ENCODE measurements at regions not wholly inside any gene's neighbourhood (a gene's known extent, or its start where the extent isn't known, plus 50 kb on each side); places are given as distances from the start of the nearest gene placed in this dataset.

GRCh38 chr5:125190232-125191087 lies 444.0 kb upstream of the ZNF608 start:
- DNase-seq: no peak

DNA sequence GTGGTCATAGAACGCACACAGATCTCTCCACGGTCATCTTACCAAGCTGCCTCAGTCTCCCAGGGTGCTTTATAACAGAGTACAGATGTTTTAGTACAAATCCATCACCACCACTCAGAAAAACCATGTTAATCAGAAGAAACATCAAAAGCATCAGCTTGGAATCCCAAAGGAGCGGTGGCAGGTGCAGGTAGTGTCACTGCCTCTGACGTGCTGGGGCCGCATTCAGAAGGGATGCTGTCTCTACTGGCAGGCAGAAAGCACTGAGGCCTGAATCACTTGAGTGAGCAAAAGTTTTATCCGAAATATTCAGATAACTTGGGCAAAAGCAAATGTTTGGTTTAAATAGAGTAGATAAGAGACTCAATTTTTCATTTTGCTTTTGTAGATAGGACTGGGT lies 448.4 kb upstream of the ZNF608 start:
- DNase-seq: no peak

DNA sequence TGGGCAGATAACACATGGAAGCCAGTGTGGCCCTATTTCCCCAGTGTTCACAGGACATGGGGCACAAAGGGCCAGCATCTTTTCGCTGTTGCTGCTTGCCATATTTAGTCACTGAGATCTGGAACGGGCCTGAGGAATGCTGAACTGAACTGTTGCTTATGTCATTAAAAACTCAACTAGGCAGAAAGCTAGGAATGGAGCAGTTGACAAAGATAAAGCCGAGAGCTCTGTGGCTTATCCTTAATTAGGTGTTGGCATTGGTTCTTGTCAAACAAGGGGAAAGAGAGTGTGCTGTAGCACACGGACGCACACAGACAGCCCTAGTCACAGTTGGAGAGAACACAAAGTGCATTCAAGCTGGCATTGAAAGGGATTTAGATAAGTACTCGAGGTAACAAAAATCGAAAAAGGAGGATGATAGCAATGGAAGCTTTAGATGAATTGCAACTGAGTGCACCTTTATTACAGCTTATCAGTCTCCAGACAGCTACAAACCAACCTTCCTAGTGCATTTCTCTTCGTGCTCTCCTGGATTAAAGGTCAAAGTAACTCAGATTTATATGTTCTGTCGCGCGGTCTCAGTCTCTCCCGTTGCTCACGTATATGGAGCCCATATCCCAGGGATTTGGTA lies 450.2 kb upstream of the ZNF608 start:
- no peak for DNase-seq

DNA sequence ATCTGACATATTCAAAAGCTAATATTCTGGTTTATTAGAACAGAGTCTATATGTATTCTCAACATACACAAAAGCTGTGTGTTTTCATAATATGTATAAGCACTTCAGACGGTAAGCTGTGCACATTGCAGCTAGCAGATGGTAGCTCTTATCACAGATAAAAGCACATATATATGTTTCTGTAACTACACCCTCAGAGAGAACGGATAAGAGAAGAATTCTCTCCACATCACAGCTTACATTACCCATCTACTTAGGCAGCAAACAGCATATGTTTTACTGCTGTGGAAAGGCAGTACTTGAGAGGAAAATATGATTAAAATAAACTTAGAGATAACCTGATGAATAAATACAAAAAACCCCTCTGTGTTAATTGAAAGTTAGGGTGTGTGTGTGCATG lies 450.9 kb upstream of the ZNF608 start:
- no peak for DNase-seq

- no peak for DNase-seq
Observed at GRCh38 chr5:125198270-125198974, 452.0 kb upstream of the ZNF608 start.

DNA sequence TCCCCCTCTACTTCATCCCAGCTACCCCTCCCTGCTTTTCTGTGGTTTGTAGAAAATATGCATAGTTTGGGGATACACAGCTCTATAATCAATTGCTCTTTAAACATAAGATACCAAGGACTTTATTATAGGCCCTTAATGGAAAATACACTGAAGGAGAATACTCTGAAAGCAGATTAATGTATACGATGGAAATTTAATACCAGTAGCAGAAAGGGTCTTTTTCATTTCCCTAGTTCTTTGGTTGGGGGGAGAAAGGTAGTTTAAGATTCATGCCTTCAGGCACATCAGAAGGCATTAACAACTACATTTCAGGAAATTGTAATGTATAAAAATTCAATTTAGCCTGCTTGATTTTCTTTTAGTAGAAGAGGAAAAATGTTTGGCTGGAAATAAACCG lies 452.9 kb upstream of the ZNF608 start:
- no peak for DNase-seq

DNA sequence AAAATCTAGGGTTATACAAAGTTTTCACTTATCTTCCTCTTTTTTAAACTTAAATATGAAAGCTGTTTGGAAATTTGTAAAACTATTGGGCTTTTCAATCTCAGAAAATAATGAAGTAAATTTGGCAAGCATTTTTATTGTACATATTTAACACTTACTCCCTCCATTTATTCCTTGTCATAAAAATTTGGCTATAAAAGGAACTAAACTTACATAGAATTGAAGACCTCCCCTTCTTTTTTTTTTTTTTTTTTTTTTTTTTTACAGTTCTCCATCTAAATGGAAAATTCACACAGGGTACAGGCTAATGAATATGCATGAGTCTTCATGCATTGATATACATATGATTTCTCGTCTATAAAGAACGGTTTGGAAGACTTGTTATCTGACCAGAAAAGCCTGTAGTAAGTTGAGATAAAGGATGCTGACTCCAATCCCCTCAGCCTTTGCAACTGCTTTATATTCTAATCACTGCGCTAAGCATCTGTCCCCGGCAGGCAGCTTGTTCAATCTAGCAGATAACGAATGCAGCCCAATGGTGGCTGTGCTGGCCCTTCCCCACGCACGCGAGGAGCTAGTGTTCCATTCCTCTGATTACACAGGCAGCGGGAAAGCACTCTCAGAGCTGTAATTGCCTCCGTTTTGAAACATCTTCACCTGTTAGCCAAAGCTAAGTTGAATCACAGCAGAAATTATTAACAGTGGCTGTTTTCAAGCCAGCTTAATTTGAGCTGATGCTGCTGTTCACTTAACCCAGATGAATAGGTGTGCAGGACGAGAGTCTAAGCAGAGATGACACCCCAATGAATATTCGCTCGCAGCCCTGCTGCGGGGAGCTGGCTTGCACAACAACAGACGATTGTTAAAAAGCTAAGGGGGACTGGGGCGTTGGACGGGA lies 453.8 kb upstream of the ZNF608 start:
- no peak for DNase-seq

GRCh38 chr5:125200866-125201373 lies 454.5 kb upstream of the ZNF608 start:
- DNase-seq: no peak

DNA sequence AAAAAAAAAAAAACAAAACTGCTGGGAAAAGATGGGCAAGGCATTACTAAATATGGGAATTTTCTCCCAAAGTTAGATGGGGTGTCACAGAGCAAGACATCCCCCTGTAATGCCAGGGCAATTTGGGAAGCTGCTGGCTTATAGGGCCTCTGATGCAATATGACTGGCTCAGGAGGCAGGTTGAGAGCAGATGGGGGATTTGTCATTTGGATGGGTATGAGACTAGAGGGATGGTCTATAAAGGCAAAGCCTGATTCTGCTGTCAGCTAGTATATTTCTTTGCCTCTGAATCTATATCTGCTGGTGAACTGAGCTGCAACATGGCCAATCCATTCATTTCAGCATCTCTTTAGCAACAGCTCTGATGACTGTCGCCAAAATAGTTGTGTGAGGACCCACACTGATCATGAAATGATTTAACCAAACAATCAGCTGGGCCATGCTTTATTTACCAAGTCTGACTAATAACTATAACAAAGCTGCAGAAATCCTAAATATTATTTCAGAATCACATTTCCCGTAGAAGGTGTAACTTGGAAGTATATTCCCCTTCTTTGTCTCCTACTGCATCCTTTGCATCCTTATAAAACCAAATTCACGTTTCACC lies 455.1 kb upstream of the ZNF608 start:
- DNase-seq: no peak

DNA sequence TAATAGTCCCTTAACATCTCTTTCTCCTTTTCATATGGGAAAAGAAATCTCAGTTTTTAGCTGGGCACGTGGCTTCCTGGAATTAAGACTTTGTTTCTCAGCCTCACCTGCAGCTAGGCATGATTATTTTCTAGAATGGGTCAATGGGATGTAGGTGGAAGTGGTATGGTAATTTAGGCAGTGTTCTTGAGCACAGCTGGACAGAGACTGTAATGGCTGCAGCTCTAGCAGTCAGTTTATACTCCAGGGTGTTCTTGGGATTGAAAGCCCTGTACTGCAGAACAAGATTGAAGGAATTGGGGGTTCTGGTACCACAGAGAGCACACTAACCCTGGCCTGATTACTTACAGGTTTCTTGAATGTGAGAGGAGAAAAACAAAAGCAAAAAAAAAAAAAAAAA lies 455.9 kb upstream of the ZNF608 start:
- no peak for DNase-seq

DNA sequence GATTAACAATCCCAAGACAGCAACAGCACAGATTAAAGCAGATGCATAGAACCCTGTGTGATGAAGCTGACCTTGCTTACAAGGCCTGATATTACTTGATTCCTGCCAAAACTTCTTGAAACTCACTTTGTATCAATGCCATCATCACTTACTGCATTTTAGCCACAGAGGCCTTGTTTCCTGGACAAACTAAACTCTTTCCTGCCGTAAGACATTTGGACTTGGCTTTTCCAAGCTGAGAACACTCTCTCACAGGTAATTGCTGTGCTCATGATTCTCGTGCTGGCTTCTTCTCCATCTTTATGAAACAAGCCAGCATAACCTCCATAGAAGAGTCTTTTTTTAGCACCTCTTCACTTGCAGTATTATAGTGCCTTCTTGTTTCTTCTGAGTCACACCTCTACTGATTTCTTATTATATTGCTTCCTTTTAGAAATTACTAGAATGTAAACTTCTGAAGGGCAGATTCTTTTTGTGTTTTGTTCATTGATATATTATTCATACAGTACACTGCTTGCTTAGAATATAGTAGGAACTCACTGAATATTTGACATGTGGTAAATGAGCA lies 456.5 kb upstream of the ZNF608 start:
- no peak for DNase-seq

DNA sequence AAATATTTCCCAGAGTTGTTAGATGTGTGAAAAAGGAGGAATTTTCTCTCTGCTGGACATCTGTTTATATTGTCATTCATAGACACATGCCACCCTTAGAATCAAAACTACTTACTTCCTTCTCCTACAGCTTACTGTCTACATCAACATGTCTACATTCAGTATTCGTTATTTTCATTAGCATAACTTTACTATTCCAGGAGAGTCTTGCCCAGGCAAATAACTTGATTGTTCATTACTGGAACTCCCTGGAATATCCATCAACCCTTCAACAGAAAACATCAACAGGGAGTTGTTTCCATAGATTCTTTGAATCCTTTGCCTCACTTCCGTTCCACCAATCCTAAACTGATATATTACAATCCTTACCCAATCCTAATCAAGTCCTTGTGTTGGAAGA lies 457.5 kb upstream of the ZNF608 start:
- no peak for DNase-seq

DNA sequence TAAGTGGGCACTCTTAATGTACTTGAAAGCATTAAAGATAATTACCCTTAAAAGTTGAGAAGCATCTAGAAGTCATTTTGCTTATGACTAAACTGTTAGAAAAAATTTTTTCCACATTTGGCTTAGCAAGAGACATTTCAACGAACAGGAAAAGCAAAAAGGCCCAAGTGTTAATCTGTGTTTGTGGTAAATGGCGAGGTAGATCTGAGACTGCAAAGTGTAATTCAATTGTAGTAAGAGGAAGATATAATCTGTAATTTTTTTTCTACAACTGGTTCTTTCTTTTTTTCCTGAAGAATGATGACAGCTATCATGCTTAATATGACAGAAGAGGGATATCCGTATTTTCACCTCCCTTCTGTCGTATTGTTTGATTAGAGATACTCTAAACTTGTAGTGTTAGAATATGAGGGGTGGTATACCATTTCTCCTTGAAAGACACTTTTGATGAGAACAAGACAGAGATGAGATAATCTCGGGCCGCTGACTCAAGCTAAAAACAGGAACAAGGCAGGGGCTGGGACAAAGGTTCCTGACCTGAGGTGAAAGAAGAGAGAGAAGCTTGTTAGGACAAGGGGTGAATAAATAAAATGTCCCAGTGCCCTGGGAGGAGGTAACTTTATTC lies 459.3 kb upstream of the ZNF608 start:
- DNase-seq: no peak

DNA sequence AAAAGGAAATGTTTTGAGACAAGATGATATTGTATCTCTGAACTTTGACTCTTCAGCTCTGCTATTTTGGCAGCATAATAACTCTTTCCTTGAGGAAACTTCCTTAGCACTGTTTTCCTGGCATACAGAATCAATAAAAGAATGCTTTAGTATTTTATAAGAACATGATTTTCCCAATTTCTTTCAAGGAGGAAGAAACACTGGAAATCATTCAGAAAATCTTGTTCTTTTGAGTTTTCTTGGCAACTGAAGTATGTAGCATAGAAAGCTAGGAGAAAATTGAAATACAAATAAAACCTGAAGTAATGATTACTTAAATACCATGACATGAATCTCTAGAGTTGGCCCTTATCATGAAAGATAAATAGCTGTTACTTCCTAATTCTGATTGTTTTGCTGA lies 461.4 kb upstream of the ZNF608 start:
- no peak for DNase-seq

GRCh38 chr5:125209650-125210049 lies 463.2 kb upstream of the ZNF608 start:
- DNase-seq: no peak

DNA sequence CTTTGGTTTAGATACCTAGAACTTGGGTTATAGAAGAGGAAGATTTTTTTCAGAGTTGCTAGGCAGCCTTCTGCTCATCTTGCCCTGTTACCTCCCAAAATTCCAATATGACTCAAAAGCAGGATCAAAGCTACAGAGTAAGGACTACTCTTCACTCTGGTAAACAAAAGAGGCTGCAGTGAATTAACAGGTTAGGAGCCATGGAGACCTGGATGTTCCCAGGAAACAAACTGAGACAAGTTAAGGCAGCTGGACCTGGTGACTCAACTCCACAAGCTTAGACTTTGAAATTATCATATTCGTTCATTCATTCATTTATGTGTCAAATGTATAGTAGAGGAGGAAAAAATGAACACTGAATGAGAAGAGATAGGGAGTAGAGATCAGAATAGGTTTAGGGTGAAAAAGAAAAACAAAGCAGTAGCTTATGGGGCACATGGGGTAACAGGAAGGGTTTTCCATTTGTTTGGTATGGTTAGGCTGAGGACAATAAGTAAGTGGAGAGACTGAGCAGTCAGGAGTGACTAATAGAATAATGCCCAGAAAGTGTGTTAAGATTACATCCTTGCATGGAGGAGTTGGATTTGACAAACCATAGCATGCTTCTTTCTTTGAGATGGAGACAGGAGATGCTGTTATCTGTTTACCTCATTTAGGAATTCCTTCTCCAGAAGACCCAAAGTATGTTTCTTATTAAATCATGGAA lies 464.0 kb upstream of the ZNF608 start:
- DNase-seq: no peak

- DNase-seq: no peak
Observed at GRCh38 chr5:125214080-125214479, 467.6 kb upstream of the ZNF608 start.

DNA sequence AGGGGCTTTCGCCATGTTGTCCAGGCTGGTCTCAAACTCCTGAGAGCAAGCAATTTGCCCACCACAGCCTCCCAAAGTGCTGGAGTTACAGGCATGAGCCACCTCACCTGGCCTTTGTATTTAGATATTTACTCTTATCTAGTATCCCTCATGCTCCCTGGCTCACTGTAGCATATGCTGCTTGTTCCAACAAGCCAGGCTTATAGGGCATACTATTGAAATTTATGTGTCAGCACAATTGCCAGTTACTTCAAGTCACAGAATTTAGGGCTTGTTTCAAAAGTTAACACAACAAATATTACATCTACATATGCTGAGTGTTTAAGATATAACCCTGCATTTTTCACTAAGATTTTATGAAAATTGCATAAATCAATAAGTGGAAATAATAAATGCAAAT lies 469.2 kb upstream of the ZNF608 start:
- DNase-seq: no peak

DNA sequence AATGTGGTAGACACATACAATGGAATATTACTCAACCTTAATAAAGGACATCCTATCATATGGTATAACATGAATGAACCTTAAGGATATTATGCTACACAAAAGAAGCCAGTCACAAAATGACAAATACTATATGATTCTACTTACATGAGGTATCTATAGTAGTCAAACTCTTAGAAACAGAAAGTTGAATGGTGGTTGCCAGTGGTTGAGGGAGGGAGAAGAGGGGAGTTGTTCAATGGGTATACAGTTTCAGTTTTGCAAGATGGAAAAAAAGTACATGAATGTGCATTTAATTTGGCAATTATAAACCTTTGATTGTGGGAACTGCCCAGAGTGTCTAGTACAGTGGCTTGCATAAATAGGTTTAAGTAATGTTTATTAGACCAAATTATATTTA lies 473.3 kb upstream of the ZNF608 start:
- DNase-seq: no peak

DNA sequence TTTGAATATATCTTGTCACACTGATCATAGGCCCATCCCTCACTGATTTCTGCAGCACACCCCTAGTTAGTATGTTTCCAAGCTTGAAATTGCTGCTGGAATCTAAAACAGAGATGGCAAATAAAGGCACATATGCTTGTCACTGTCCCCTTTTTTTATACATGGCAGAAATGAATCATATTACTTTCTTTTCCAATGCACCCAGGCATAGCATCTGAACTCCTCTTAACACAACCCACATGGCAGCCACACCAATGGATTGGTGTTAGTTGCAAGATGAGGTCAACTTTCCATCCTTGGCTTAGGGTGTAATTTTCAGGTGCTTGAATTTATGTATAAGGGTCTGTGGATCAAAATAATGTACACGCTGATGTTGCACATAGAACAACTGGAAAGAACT lies 473.8 kb upstream of the ZNF608 start:
- DNase-seq: no peak
